ENCODE measurements at regions not wholly inside any gene's neighbourhood (a gene's known extent, or its start where the extent isn't known, plus 50 kb on each side); places are given as distances from the start of the nearest gene placed in this dataset.
"Not testable (repeated sequence)": the region's sequence is repeated elsewhere in the genome, so short reads cannot be mapped to it uniquely, and the experiment has no call there.

DNA sequence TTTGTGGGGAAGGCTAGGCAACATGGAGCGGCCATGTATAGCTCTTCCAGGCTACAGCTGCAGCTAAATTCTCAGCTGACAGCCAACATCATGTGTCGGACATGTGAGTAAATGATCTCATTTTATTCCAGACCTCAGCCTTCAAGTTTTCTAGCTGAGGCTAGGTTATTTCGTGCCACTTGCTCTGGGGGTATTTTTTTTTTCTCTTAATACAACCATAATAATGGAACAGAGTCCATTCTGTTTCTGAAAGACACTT is 573.5 kb downstream of the CD109 start:
- TF ChIP-seq, protein P1, sequence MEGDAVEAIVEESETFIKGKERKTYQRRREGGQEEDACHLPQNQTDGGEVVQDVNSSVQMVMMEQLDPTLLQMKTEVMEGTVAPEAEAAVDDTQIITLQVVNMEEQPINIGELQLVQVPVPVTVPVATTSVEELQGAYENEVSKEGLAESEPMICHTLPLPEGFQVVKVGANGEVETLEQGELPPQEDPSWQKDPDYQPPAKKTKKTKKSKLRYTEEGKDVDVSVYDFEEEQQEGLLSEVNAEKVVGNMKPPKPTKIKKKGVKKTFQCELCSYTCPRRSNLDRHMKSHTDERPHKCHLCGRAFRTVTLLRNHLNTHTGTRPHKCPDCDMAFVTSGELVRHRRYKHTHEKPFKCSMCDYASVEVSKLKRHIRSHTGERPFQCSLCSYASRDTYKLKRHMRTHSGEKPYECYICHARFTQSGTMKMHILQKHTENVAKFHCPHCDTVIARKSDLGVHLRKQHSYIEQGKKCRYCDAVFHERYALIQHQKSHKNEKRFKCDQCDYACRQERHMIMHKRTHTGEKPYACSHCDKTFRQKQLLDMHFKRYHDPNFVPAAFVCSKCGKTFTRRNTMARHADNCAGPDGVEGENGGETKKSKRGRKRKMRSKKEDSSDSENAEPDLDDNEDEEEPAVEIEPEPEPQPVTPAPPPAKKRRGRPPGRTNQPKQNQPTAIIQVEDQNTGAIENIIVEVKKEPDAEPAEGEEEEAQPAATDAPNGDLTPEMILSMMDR (IDR thresholded peaks at IDR 0.05; ENCODE audit: unreplicated experiment) = no peak
- no peaks in the 10 kb centered on the region for H3K36me3 Mint-ChIP-seq (ENCODE audit: low read depth, unreplicated experiment)
- no peaks in the 10 kb centered on the region for H3K4me1 Mint-ChIP-seq (ENCODE audit: unreplicated experiment)
- H3K27ac Mint-ChIP-seq (ENCODE audit: unreplicated experiment) = no peak overlapping the region
- no peak for DNase-seq (ENCODE audit: low spot score)
- H3K9me3 Mint-ChIP-seq (ENCODE audit: unreplicated experiment) = no peaks in the 10 kb centered on the region
- no peak overlapping the region for H3K4me3 Mint-ChIP-seq (ENCODE audit: unreplicated experiment)
- peaks cover 2% of the 10 kb centered on the region for H3K27me3 Mint-ChIP-seq (ENCODE audit: unreplicated experiment)

DNA sequence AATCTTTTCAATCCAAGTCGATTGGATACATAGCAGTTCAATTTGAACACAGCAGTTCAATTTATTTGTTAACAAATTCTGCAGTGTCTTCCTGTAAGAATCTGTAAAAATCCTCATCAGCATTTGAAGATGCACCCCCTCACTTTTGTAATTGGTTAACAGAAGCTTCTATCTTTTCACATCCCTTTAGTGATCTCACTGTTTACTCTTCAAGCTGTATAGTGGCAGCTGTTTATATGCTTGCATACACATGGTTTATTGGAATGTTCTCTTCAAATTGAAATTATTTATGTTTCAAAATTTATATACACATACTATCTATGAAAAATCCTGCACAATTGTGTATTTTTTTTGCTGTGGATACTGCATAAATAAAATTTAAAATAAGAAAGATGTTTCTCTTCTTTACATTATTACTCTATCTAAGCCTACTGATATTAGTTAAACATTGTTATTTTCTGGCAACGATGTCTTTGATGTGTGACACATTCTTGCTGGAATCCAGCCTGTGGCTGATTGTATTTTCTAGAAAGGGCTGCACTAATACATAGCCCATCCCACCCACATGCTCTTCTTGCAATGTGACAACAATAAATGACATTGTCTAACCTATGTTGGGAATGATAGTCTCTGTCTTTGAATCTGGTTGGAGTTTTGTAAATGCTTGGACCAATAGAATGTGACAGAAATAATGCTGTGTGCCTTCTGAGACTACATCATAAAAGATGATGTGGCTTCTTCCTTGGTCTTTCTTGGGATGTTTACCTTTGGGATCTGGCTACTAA is 573.0 kb downstream of the CD109 start:
- no peak overlapping the region for H3K4me3 Mint-ChIP-seq (ENCODE audit: unreplicated experiment)
- peaks cover 2% of the 10 kb centered on the region for H3K27me3 Mint-ChIP-seq (ENCODE audit: unreplicated experiment)
- DNase-seq (ENCODE audit: low spot score) = no peak
- no peaks in the 10 kb centered on the region for H3K4me1 Mint-ChIP-seq (ENCODE audit: unreplicated experiment)
- TF ChIP-seq, protein P1 (IDR thresholded peaks at IDR 0.05; ENCODE audit: unreplicated experiment) = no peak
- H3K9me3 Mint-ChIP-seq (ENCODE audit: unreplicated experiment) = no peaks in the 10 kb centered on the region
- no peaks in the 10 kb centered on the region for H3K36me3 Mint-ChIP-seq (ENCODE audit: low read depth, unreplicated experiment)
- no peak overlapping the region for H3K27ac Mint-ChIP-seq (ENCODE audit: unreplicated experiment)

DNA sequence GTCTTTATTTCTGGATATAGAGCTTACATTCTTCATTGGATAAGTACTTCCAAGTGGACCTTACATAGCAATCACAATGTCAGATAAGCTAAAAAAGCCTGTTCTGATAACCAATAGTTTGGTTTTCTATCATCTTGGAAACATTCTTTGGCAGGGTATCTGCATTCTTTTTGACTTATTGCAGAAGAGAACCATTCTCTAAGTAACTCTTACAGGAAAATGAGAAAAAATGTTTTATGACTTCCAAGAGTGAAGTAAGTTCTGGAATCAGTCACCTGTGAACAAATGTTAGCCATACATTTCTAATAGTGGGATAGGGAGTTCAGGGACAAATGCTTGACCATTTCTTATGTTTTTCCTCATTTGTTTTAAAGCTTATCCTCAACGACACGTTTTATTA is 564.0 kb downstream of the CD109 start:
- H3K27ac Mint-ChIP-seq (ENCODE audit: unreplicated experiment) = no peak overlapping the region
- H3K4me3 Mint-ChIP-seq (ENCODE audit: unreplicated experiment) = no peak overlapping the region
- H3K36me3 Mint-ChIP-seq (ENCODE audit: low read depth, unreplicated experiment) = peaks cover 5% of the 10 kb centered on the region
- H3K27me3 Mint-ChIP-seq (ENCODE audit: unreplicated experiment) = no peaks in the 10 kb centered on the region
- no peaks in the 10 kb centered on the region for H3K4me1 Mint-ChIP-seq (ENCODE audit: unreplicated experiment)
- TF ChIP-seq, protein P1 (IDR thresholded peaks at IDR 0.05; ENCODE audit: unreplicated experiment) = no peak
- no peak for DNase-seq (ENCODE audit: low spot score)
- no peaks in the 10 kb centered on the region for H3K9me3 Mint-ChIP-seq (ENCODE audit: unreplicated experiment)

DNA sequence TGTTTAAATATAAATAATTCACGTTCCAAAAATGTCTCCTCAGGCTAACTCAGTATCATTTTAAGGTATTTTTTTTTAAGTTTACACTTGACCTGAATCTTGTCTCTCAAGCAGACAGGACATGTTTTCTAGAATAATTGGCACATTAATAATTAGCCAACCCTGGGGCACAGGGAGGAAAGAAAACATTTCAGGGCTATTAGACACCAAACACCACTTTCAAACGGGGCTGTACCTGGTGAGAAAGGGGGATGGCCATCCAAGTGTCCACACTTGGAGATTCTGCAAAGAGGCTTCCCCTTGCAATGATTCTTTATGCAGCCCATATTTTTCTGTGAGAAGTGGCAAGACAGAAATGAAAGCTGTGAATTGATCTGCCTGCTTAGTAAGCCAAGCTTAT is 560.8 kb downstream of the CD109 start:
- no peak for DNase-seq (ENCODE audit: low spot score)
- no peak overlapping the region for H3K27ac Mint-ChIP-seq (ENCODE audit: unreplicated experiment)
- no peaks in the 10 kb centered on the region for H3K9me3 Mint-ChIP-seq (ENCODE audit: unreplicated experiment)
- TF ChIP-seq, protein P1 (IDR thresholded peaks at IDR 0.05; ENCODE audit: unreplicated experiment) = no peak
- peaks cover 5% of the 10 kb centered on the region for H3K36me3 Mint-ChIP-seq (ENCODE audit: low read depth, unreplicated experiment)
- no peak overlapping the region for H3K4me3 Mint-ChIP-seq (ENCODE audit: unreplicated experiment)
- H3K27me3 Mint-ChIP-seq (ENCODE audit: unreplicated experiment) = peaks cover 1% of the 10 kb centered on the region
- H3K4me1 Mint-ChIP-seq (ENCODE audit: unreplicated experiment) = no peaks in the 10 kb centered on the region

DNA sequence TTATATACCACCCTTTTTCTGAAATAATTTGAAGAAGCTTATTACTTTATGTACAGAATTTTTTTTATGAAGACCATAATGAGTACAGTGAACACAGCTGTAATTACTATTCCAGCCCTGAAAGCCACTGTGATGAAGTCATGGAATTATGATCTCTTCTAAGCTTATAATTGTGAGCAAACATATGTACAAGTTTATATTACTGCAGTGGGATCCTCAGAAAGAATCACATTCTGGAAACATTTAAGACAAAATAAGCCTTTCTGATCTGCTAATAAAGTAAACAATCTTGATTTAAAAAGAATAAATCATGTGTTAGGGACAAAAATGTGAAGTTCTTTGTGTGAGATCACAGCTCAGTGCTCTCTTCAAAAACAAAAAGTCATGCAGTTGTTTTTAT is 560.4 kb downstream of the CD109 start:
- Mint-ChIP-seq H3K4me1 (ENCODE audit: unreplicated experiment) (no peaks in the 10 kb centered on the region), H3K27me3 (ENCODE audit: unreplicated experiment) (peaks cover 1% of the 10 kb centered on the region), H3K27ac (ENCODE audit: unreplicated experiment) (no peak overlapping the region), H3K36me3 (ENCODE audit: low read depth, unreplicated experiment) (peaks cover 5% of the 10 kb centered on the region), H3K4me3 (ENCODE audit: unreplicated experiment) (no peak overlapping the region), H3K9me3 (ENCODE audit: unreplicated experiment) (no peaks in the 10 kb centered on the region)
- TF ChIP-seq, protein P1 (IDR thresholded peaks at IDR 0.05; ENCODE audit: unreplicated experiment) = no peak
- DNase-seq (ENCODE audit: low spot score) = no peak

DNA sequence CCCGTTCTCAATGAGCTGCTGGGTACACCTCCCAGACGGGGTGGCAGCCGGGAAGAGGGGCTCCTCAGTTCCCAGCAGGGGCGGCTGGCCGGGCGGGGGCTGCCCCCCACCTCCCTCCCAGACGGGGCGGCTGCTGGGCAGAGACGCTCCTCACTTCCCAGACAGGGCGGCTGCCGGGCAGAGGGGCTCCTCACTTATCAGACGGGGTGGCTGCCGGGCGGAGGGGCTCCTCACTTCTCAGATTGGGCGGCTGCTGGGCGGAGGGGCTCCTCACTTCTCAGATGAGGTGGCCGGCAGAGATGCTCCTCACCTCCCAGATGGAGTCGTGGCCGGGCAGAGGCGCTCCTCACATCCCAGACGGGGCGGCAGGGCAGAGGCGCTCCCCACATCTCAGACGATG is 559.0 kb downstream of the CD109 start:
- not testable (repeated sequence) for DNase-seq (ENCODE audit: low spot score); H3K4me1 Mint-ChIP-seq (ENCODE audit: unreplicated experiment); H3K9me3 Mint-ChIP-seq (ENCODE audit: unreplicated experiment); H3K27me3 Mint-ChIP-seq (ENCODE audit: unreplicated experiment); H3K36me3 Mint-ChIP-seq (ENCODE audit: low read depth, unreplicated experiment); H3K27ac Mint-ChIP-seq (ENCODE audit: unreplicated experiment); H3K4me3 Mint-ChIP-seq (ENCODE audit: unreplicated experiment)

DNA sequence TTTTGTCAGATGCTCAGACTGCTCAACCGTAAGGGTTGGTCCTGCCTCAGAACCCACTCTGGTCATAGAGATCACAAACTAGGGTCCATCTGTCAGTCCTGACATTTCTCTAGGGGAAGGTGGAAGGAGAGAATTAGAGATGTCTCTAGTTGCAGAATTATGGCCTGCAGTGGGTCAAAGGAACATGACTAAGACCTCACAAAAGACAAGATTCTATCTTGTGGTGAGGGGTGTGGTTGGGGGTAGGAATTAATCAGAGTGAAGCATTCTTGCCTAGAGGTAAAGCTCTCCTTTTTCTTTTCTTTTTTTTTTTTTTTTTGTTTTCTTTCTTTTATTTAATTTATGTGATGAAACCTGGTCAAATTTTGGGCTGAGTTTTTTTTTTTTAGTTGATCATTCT is 558.1 kb downstream of the CD109 start:
- not testable (repeated sequence) for H3K9me3 Mint-ChIP-seq (ENCODE audit: unreplicated experiment); DNase-seq (ENCODE audit: low spot score); H3K4me3 Mint-ChIP-seq (ENCODE audit: unreplicated experiment); H3K27me3 Mint-ChIP-seq (ENCODE audit: unreplicated experiment); H3K27ac Mint-ChIP-seq (ENCODE audit: unreplicated experiment); H3K36me3 Mint-ChIP-seq (ENCODE audit: low read depth, unreplicated experiment)
- peaks cover 13% of the 10 kb centered on the region for H3K4me1 Mint-ChIP-seq (ENCODE audit: unreplicated experiment)

All from endothelial cell (in vitro differentiated cells).